ENCODE measurements at regions not wholly inside any gene's neighbourhood (a gene's known extent, or its start where the extent isn't known, plus 50 kb on each side); places are given as distances from the start of the nearest gene placed in this dataset.

DNA sequence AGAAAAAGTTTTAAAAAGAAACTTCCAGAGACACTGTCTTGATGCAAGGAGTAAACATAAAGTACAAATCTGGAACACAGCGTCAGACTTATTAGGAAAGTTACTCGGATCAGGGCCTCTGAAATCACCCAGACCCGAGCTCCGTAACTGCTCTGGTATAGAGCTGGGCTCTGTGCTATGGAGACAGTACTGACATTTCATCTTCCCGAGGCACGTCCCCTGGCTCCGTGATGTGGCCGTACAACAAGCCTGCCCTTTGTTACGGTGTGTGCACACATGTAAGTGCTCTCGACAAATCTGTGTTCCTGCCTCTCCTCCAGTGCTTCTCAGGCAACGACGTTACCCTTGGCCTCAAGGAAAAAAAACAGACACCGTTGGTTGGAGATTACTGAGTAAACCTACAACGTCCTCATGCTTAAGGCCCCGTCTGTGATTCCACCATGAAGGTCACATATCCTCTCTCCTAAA is 107.0 kb upstream of the IRF2BP2 start:
- Histone ChIP-seq H3K27ac (peak overlapping the region; percentile 58 to 99), H3K4me1 (peaks cover 4 to 7% of the 10 kb centered on the region in 2 donors), H3K4me3 (no peak overlapping the region), H3K36me3 (no peaks in the 10 kb centered on the region), H3K9me3 (no peaks in the 10 kb centered on the region), H3K27me3 (no peaks in the 10 kb centered on the region)
- intact Hi-C loops (cut with DNase I; ENCODE audit: low total_unique reads): no loop called here
- TF ChIP-seq POLR2A (IDR thresholded peaks at IDR 0.05) (no peak), POLR2AphosphoS5 (IDR thresholded peaks at IDR 0.05) (no peak), CTCF (IDR thresholded peaks at IDR 0.05) (no peak)
- DNase-seq (ENCODE audit: low spot score in 2 of 2): no peak

DNA sequence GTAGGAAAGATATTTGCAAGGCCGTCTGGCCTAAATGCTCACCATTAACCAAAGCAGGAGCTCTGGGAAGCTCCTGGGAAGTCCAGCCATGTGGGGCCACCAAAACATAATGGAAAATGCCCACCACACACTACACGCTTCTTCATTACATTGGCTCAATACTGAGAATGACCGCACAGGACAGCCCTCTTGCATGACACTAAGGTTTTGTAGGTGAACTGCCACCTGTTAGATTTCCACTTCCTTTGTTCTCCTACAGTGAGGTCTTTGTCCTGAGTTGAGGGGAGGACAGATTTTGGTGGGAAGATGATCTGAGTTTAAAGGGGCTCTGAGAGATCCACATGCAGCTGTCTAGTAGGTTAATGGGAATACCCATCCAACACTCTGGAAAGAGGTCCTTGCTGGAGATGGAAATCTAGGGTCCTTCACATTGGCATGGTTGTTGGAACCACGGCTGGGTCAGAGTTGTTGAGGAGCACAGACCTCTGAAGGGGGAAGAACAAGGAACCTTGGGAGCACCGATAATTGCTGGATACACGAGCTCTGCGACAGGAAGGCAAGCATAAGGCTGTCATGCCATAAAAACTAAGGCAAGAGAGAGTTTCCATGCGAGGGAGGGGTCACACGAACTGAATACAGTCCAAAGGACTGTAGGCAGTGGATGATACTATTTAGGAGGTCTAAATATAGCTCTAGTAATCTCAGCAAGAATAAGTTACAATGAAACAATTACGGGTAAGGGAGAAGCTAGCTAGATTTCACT is 105.5 kb upstream of the IRF2BP2 start:
- TF ChIP-seq CTCF (IDR thresholded peaks at IDR 0.05) (no peak), POLR2AphosphoS5 (IDR thresholded peaks at IDR 0.05) (no peak), POLR2A (IDR thresholded peaks at IDR 0.05) (no peak)
- Histone ChIP-seq H3K27me3 (no peaks in the 10 kb centered on the region), H3K36me3 (no peaks in the 10 kb centered on the region), H3K4me3 (no peak overlapping the region), H3K27ac (peak overlapping the region; percentile 13 to 30), H3K9me3 (no peaks in the 10 kb centered on the region), H3K4me1 (peaks cover 0 to under 1% of the 10 kb centered on the region in 2 donors)
- intact Hi-C loops (cut with DNase I; ENCODE audit: low total_unique reads): no loop called here
- no peak for DNase-seq (ENCODE audit: low spot score in 2 of 2)

GRCh38 chr1:234713859-234714258 is 103.9 kb upstream of the IRF2BP2 start:
- Histone ChIP-seq H3K27ac (no peak overlapping the region), H3K27me3 (no peaks in the 10 kb centered on the region), H3K36me3 (no peaks in the 10 kb centered on the region), H3K4me3 (no peak overlapping the region), H3K9me3 (no peaks in the 10 kb centered on the region), H3K4me1 (no peaks in the 10 kb centered on the region)
- intact Hi-C loops (cut with DNase I; ENCODE audit: low total_unique reads): no loop called here
- peak in 1 of 2 donors; percentile 10 for DNase-seq (ENCODE audit: low spot score in 2 of 2)
- TF ChIP-seq POLR2A (IDR thresholded peaks at IDR 0.05) (no peak), CTCF (IDR thresholded peaks at IDR 0.05) (no peak), POLR2AphosphoS5 (IDR thresholded peaks at IDR 0.05) (no peak)

- no peaks in the 10 kb centered on the region for H3K4me1 ChIP-seq
- H3K36me3 ChIP-seq: no peaks in the 10 kb centered on the region
- no peak for TF ChIP-seq POLR2AphosphoS5 (IDR thresholded peaks at IDR 0.05)
- no peak for TF ChIP-seq CTCF (IDR thresholded peaks at IDR 0.05)
- no peak for TF ChIP-seq POLR2A (IDR thresholded peaks at IDR 0.05)
- no peaks in the 10 kb centered on the region for H3K27me3 ChIP-seq
- H3K27ac ChIP-seq: no peak overlapping the region
- intact Hi-C loops (cut with DNase I; ENCODE audit: low total_unique reads): no loop called here
- H3K4me3 ChIP-seq: no peak overlapping the region
- H3K9me3 ChIP-seq: no peaks in the 10 kb centered on the region
- peak in 1 of 2 donors; percentile 1 for DNase-seq (ENCODE audit: low spot score in 2 of 2)
Measured at GRCh38 chr1:234713440-234713839, 103.5 kb upstream of the IRF2BP2 start.

DNA sequence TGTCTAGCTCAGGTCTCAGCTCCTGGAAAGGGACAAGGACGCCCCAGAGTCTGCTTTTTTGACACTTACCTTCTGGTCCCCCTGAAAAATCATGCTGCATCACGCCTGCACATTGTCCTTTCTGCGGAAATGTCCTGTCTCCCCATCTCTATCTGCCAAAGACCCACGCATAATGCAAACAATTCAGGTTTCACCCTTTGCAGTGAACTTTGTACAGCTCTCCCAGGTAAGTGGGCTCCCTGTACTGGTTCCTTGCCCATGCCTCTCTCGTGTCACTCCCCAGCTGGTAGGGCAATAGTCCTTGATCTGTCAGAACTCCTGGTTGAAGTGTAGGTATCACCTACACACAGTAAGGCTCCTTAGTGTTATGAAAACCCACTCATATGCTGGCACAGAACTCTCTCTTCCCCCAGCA is 102.9 kb upstream of the IRF2BP2 start:
- DNase-seq (ENCODE audit: low spot score in 2 of 2): peak in 1 of 2 donors; percentile 2

More for the DNA sequence above, 102.9 kb upstream of the IRF2BP2 start:
- TF ChIP-seq POLR2AphosphoS5 (IDR thresholded peaks at IDR 0.05) (no peak), CTCF (IDR thresholded peaks at IDR 0.05) (no peak), POLR2A (IDR thresholded peaks at IDR 0.05) (no peak)
- Histone ChIP-seq H3K36me3 (no peaks in the 10 kb centered on the region), H3K27me3 (no peaks in the 10 kb centered on the region), H3K4me1 (no peaks in the 10 kb centered on the region), H3K9me3 (no peaks in the 10 kb centered on the region), H3K27ac (no peak overlapping the region), H3K4me3 (no peak overlapping the region)
- intact Hi-C loops (cut with DNase I; ENCODE audit: low total_unique reads): no loop called here

All from breast epithelium (tissue), 4 donors.